Dermis microvascular lymphatic vessel endothelial cell (primary cell): ENCODE measurements at regions not wholly inside any gene's neighbourhood (a gene's known extent, or its start where the extent isn't known, plus 50 kb on each side); places are given as distances from the start of the nearest gene placed in this dataset.
"Not testable (repeated sequence)": the region's sequence is repeated elsewhere in the genome, so short reads cannot be mapped to it uniquely, and the experiment has no call there.

Source experiments
- DNase-seq, 2 donors: peaks; one replicate each; pipeline versions ENCODE4 v3.0.0 to v3.0.0-alpha.2; 2010; ENCODE audit warnings: low read depth in 2 of 2

GRCh38 chr1:192476802-192477298 lies 98.7 kb upstream of the RGS1 start:
- peak in 1 of 2 donors; percentile 62 for DNase-seq

GRCh38 chr1:192477630-192478029 lies 97.9 kb upstream of the RGS1 start:
- peak; percentile 39 to 56 for DNase-seq

- DNase-seq: peak; percentile 73 to 97
Observed at GRCh38 chr1:192485692-192486436, 89.7 kb upstream of the RGS1 start.

DNA sequence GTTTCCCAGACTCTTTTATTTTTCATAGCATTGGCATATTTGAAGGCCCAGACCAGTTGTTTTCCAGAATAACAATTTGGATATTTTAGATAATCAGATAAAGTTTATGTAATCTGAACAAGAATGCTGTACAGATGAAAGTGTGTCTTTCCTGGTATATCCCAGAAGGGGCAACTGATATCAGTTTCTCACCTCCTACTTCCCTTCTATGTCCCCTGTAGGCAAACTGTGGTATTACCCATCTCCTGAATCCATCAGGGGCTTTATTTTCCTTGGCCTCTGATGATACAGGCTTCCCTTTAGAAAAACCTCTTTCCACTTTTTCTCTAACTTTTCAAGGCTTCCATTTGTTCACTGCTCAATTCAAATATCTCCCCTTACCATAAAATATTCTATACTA lies 87.5 kb upstream of the RGS1 start:
- DNase-seq: peak in 1 of 2 donors; percentile 23

GRCh38 chr1:192489047-192489446 lies 86.5 kb upstream of the RGS1 start:
- DNase-seq: peak in 1 of 2 donors; percentile 25

DNA sequence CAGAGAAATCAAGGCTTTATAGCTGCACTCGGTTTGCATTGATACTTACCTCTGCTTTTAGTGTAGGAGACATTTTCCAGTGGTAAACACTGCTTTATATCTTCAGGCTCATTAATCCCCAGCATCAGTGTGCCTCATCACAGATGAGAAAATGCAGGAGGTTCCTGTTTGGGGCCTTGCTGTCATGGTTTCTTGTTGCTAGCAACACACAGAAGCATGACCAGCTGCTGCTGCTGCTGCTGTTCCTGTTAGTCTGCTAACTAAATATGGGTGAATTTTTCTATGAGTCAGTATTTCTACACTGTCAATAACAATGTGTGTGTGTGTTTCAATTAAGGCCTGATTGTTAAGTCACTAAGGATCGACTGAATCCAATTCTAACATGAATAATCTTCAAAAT lies 85.8 kb upstream of the RGS1 start:
- peak; percentile 91 to 99 for DNase-seq

- DNase-seq: peak in 1 of 2 donors; percentile 76
Observed at GRCh38 chr1:192491804-192492554, 83.6 kb upstream of the RGS1 start.

- DNase-seq: no peak
Observed at GRCh38 chr1:192493584-192493983, 82.0 kb upstream of the RGS1 start.

GRCh38 chr1:192496369-192497056 lies 79.1 kb upstream of the RGS1 start:
- DNase-seq: no peak

DNA sequence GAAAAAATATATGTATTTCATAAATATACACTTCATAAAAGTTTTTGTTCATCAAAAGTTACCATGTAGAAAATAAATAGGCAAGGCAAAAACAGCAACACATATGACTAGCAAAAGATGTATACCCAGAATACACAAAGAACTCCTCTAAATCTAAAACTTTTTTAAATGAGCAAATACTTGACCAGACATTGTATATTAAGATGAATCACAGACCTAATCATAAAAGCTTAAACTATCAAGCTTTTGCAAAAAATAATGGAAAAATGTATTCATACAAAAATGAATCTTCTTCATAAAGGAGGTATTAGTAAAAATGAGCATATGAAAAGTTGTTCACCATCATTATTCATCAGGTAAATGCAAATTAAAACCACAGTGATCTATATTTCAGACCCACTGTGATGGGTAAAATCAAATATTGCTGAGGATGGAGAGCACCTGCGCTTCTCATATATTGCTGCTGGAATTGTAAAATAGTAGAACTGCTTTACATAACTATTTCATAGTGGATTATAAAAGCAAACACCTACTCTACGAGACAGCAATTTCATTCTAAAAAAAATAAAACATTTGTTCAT lies 78.3 kb upstream of the RGS1 start:
- DNase-seq: no peak

- DNase-seq: not testable (repeated sequence)
Observed at GRCh38 chr1:192498092-192498491, 77.5 kb upstream of the RGS1 start.

DNA sequence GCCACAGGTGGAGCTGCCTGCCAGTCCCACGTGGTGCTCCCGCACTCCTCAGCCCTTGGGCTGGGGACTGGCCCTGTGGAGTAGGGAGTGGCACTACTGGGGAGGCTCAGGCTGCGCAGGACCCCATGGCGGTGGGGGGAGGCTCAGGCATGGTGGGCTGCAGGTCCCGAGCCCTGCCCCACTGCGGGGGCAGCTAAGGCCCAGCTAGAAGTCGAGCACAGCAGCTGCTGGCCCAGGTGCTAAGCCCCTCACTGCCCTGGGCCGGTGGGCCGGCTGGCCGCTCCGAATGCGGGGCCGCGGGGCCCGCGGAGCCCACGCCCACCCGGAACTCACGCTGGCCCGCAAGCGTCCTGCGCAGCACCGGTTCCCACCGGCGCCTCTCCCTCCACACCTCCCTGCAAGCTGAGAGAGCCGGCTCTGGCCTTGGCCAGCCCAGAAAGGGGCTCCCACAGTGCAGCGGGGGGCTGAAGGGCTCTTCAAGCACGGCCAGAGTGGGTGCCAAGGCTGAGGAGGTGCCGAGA lies 76.5 kb upstream of the RGS1 start:
- not testable (repeated sequence) for DNase-seq

- DNase-seq: not testable (repeated sequence)
Observed at GRCh38 chr1:192500541-192500940, 75.0 kb upstream of the RGS1 start.

GRCh38 chr1:192506741-192507155 lies 68.8 kb upstream of the RGS1 start:
- peak in 1 of 2 donors; percentile 73 for DNase-seq

DNA sequence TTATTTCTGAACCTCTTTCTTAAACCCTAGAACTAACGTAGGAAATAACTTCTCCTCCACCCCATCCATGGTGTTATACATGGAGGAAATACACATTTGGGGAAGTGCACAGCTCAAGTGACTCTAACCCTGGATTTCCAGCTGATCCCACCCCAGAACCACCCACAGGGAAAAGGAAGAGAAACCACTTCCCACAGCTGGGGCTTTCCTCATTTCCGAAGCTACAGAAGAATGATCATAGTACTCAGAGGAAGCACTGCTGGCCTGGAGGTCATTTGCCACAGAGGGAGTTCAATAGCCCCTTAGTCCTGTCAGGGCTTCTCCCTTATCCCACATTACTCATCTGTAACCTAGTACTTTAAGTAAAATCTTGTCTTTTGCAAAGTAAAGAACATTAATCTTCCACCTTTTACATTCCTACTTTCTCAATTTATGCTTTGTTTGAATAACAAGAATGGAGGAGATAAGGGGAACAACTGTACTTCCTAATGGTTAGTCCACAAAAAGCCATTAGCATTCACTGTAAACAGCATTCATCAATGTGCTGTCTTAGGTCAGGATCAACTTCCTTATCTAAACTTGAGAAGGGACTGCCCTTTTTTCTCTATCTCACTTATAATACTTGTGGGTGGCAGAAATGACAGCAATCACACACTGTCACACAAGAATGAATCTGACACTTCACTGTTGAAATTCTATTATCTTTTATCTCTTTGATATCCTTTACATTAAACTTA lies 63.0 kb upstream of the RGS1 start:
- DNase-seq: peak in 1 of 2 donors; percentile 53

DNA sequence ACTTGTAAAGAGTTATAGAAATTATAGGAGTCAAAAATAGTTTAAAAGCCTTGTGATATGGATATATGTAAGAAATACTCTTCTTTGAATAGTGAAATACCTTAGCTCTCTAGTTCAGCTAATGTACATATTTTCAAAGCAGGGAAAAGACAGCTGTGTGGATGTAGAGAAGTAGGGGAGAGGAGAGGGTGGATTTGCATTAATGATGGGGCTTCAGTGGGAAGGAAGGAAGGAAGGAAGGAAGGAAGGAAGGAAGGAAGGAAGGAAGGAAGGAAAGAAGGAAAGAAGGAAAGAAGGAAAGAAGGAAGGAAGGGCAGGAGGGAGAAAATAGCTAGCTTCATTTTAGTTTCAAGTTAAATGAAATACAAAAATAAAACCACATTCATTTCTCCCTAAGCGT lies 62.4 kb upstream of the RGS1 start:
- no peak for DNase-seq

GRCh38 chr1:192513697-192514096 lies 61.9 kb upstream of the RGS1 start:
- no peak for DNase-seq

DNA sequence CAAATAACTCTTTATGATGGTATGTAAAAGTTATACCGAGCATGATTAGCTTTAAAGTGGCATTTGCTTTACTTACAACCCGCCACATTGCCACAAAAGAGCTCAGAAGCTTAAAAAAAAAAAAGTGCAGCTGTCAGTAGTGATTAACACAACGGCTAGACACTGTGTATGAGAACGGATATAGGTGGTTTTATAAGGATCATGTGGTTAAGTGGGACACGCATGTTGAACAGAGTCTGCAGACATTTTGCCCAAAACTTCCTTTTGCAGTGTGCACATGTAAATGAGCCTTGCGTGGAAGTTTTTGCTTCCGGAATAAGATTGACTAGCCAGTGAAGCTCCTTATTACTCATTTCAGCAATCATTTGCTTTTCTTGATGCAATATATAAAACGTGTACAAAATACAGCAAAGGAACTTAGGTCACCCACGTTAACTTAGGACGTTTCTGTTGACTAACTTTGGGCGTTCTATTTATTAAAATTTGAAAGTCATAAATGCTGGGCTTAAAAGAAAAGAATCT lies 58.7 kb upstream of the RGS1 start:
- DNase-seq: no peak

- DNase-seq: not testable (repeated sequence)
Observed at GRCh38 chr1:192517716-192518355, 57.7 kb upstream of the RGS1 start.

- DNase-seq: no peak
Observed at GRCh38 chr1:192518700-192519099, 56.9 kb upstream of the RGS1 start.
